Central memory CD8-positive, alpha-beta T cell (primary cell): ENCODE measurements at regions not wholly inside any gene's neighbourhood (a gene's known extent, or its start where the extent isn't known, plus 50 kb on each side); places are given as distances from the start of the nearest gene placed in this dataset.

Source experiments
- ATAC-seq: fragments of 150-1000 bp; cut with Tn5 transposase; replicated peaks from 2 replicates; pipeline ENCODE4 v1.10.0; 2022; ENCODE audit warnings: mild to moderate bottlenecking, moderate FRiP score, moderate number of reproducible peaks; ENCODE audit not compliant: poor library complexity, severe bottlenecking; ENCODE audit errors: extremely low read depth
- DNase-seq, 2 donors: peaks; one replicate each; pipeline ENCODE4 v3.0.0; 2021; ENCODE audit warnings: low spot score in 2 of 2
- H3K27ac Mint-ChIP-seq: one replicate; pipeline ENCODE4 v1.8.0; 2022; ENCODE audit warnings: low read depth, mild to moderate bottlenecking, moderate library complexity, mixed read lengths
- H3K27me3 Mint-ChIP-seq: one replicate; pipeline ENCODE4 v1.8.0; 2022; ENCODE audit warnings: mixed read lengths
- H3K36me3 Mint-ChIP-seq: one replicate; pipeline ENCODE4 v1.8.0; 2022; ENCODE audit warnings: mild to moderate bottlenecking, moderate library complexity, mixed read lengths; ENCODE audit not compliant: insufficient read depth
- H3K4me1 Mint-ChIP-seq: one replicate; pipeline ENCODE4 v1.8.0; 2022; ENCODE audit warnings: mixed read lengths
- H3K4me3 Mint-ChIP-seq: one replicate; pipeline ENCODE4 v1.8.0; 2022; ENCODE audit warnings: mild to moderate bottlenecking, moderate library complexity, mixed read lengths
- H3K9me3 Mint-ChIP-seq: one replicate; pipeline ENCODE4 v1.8.0; 2022; ENCODE audit warnings: mixed read lengths

- Mint-ChIP-seq H3K27ac (no peak overlapping the region), H3K4me3 (no peak overlapping the region), H3K4me1 (no peaks in the 10 kb centered on the region), H3K27me3 (no peaks in the 10 kb centered on the region), H3K36me3 (no peaks in the 10 kb centered on the region), H3K9me3 (no peaks in the 10 kb centered on the region)
- no peak for ATAC-seq
- no peak for DNase-seq
Observed at GRCh38 chrX:69279234-69279633, 114.0 kb upstream of the PJA1 start.

DNA sequence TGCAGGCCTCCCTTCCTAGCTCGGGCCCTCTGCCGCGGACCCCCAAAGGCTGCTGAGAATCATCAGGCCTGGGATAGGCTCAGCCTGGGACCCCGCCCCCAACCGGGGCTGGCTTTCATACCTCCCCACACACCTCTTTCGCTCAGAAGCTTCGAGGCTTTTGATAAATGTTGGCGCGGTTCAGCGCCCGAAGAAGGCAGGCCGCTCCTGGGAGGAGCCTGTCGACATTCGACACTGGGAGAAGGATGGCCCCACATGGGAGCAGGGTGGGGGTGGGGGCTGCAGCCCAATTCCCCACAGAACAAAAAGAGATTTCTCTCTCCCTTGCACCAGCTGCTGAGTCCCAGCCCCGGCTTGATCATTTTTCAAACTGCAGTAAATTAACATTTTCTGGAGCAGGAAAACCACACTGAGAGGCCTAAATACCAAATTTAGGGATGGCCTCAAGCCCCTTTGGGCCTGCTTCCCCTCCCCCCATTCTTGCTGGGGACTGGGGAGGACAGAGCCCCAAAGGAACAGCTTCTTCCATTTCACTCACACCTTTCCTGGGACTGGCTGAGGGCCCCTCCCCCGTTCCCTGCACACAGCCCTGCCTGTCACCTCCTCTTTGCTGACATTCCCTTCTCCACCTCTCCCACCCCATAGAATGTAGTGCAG, 112.9 kb upstream of the PJA1 start:
- no peak overlapping the region for H3K4me3 Mint-ChIP-seq
- H3K36me3 Mint-ChIP-seq = no peaks in the 10 kb centered on the region
- no peaks in the 10 kb centered on the region for H3K4me1 Mint-ChIP-seq
- DNase-seq (no peak), ATAC-seq (no peak)
- peaks cover 9% of the 10 kb centered on the region for H3K27me3 Mint-ChIP-seq
- no peak overlapping the region for H3K27ac Mint-ChIP-seq
- H3K9me3 Mint-ChIP-seq = no peaks in the 10 kb centered on the region

GRCh38 chrX:69277369-69277990, 112.2 kb upstream of the PJA1 start:
- ATAC-seq (no peak), DNase-seq (no peak)
- no peaks in the 10 kb centered on the region for H3K9me3 Mint-ChIP-seq
- peaks cover 9% of the 10 kb centered on the region for H3K27me3 Mint-ChIP-seq
- no peaks in the 10 kb centered on the region for H3K4me1 Mint-ChIP-seq
- H3K27ac Mint-ChIP-seq = no peak overlapping the region
- no peak overlapping the region for H3K4me3 Mint-ChIP-seq
- no peaks in the 10 kb centered on the region for H3K36me3 Mint-ChIP-seq

GRCh38 chrX:69268611-69269010, 103.4 kb upstream of the PJA1 start:
- DNase-seq = no peak
- H3K4me1 Mint-ChIP-seq = no peaks in the 10 kb centered on the region
- no peaks in the 10 kb centered on the region for H3K9me3 Mint-ChIP-seq
- no peak overlapping the region for H3K27ac Mint-ChIP-seq
- no peaks in the 10 kb centered on the region for H3K36me3 Mint-ChIP-seq
- no peak overlapping the region for H3K4me3 Mint-ChIP-seq
- peaks cover 4% of the 10 kb centered on the region for H3K27me3 Mint-ChIP-seq
- no peak for ATAC-seq

GRCh38 chrX:69264158-69264581, 98.9 kb upstream of the PJA1 start:
- no peaks in the 10 kb centered on the region for H3K9me3 Mint-ChIP-seq
- no peak overlapping the region for H3K27ac Mint-ChIP-seq
- H3K27me3 Mint-ChIP-seq = peaks cover 15% of the 10 kb centered on the region
- no peaks in the 10 kb centered on the region for H3K4me1 Mint-ChIP-seq
- no peak overlapping the region for H3K4me3 Mint-ChIP-seq
- ATAC-seq = no peak
- no peak for DNase-seq
- H3K36me3 Mint-ChIP-seq = no peaks in the 10 kb centered on the region

- Mint-ChIP-seq H3K27me3 (peaks cover 15% of the 10 kb centered on the region), H3K9me3 (no peaks in the 10 kb centered on the region), H3K27ac (no peak overlapping the region), H3K4me3 (no peak overlapping the region), H3K4me1 (no peaks in the 10 kb centered on the region), H3K36me3 (no peaks in the 10 kb centered on the region)
- DNase-seq = no peak
- ATAC-seq = no peak
Observed at GRCh38 chrX:69263251-69263820, 98.1 kb upstream of the PJA1 start.

- Mint-ChIP-seq H3K27ac (no peak overlapping the region), H3K4me3 (no peak overlapping the region), H3K9me3 (no peaks in the 10 kb centered on the region), H3K27me3 (peaks cover 15% of the 10 kb centered on the region), H3K36me3 (no peaks in the 10 kb centered on the region), H3K4me1 (no peaks in the 10 kb centered on the region)
- ATAC-seq (no peak), DNase-seq (no peak)
Observed at GRCh38 chrX:69262036-69262936, 97.0 kb upstream of the PJA1 start.

DNA sequence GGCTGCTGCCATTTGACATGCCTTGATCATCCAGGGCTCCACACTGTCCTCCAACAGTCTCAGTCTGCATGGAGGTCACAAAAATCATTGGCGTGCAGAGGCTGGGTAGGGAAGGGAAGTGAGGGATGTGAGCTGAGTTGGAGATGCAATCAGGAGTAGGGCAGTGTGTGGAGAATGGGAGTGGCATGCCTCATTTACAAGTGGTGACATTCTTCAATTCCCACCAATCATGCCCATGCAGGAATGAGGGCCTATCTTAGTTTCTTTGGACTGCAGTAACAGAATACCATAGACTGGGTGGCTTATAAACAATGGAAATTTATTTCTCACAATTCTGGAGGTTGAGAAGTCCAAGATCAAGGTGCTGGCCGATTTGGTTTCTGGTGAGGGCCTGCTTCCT, 94.9 kb upstream of the PJA1 start:
- H3K9me3 Mint-ChIP-seq = no peaks in the 10 kb centered on the region
- H3K4me3 Mint-ChIP-seq = no peak overlapping the region
- no peaks in the 10 kb centered on the region for H3K36me3 Mint-ChIP-seq
- no peak for DNase-seq
- H3K27ac Mint-ChIP-seq = no peak overlapping the region
- H3K27me3 Mint-ChIP-seq = peaks cover 15% of the 10 kb centered on the region
- no peaks in the 10 kb centered on the region for H3K4me1 Mint-ChIP-seq
- ATAC-seq = no peak

DNA sequence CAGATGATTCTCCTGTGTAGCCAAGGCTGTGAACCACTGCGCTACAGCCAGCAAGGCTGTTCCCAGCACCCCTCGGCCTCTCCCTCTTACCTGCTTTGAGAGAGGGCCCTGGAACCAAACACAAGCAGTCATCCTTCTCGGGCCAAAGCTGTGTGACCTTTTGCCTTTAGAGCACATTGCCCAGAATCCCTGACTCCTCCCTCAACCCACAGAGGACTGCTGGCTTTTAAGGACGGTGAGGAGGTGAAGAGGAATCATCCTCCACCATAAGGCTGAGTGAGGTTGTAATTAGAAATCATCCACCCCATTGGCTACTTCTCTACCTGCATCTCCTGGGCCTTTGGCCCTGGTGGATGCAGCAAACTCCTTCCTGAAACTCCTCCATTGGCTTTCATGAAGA, 93.6 kb upstream of the PJA1 start:
- no peaks in the 10 kb centered on the region for H3K36me3 Mint-ChIP-seq
- H3K27ac Mint-ChIP-seq = no peak overlapping the region
- no peaks in the 10 kb centered on the region for H3K9me3 Mint-ChIP-seq
- no peaks in the 10 kb centered on the region for H3K4me1 Mint-ChIP-seq
- no peak for DNase-seq
- peaks cover 15% of the 10 kb centered on the region for H3K27me3 Mint-ChIP-seq
- no peak overlapping the region for H3K4me3 Mint-ChIP-seq
- no peak for ATAC-seq

DNA sequence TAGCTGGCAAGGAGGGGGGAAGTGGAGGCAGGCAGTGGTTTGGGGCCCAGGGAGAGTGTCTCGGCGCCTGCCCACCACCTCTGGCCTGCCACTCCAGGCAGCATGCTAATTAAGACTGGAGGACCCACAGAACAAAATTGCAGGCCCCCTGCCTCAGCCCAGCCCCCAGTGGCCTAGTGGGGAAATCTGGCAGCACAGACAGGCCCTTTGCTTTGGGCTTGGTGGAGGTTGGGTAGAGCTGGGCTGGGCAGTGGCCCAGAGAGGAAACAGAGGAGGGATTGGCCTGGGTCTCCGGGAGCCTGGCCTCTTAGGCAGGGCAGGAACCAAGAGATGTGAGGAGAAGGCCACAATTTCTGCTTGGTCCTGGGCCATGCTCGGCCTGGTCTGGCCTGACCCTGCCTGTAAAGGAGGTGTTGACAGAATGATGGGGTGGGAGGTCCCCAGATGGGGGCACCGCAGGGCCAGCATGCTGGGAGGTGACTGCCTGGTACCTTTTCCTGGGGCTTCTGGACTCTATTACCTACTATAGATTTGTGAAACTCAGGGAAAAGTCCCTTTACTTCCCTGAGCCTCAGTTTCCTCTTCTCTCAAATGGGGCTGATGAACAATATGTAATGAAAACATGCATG, 92.4 kb upstream of the PJA1 start:
- Mint-ChIP-seq H3K4me3 (no peak overlapping the region), H3K4me1 (no peaks in the 10 kb centered on the region), H3K27me3 (peaks cover 4% of the 10 kb centered on the region), H3K27ac (no peak overlapping the region), H3K9me3 (no peaks in the 10 kb centered on the region), H3K36me3 (no peaks in the 10 kb centered on the region)
- ATAC-seq (no peak), DNase-seq (no peak)

- Mint-ChIP-seq H3K4me1 (no peaks in the 10 kb centered on the region), H3K36me3 (no peaks in the 10 kb centered on the region), H3K4me3 (no peak overlapping the region), H3K27me3 (no peaks in the 10 kb centered on the region), H3K27ac (no peak overlapping the region), H3K9me3 (no peaks in the 10 kb centered on the region)
- no peak for DNase-seq
- no peak for ATAC-seq
Observed at GRCh38 chrX:69256291-69256565, 91.0 kb upstream of the PJA1 start.

DNA sequence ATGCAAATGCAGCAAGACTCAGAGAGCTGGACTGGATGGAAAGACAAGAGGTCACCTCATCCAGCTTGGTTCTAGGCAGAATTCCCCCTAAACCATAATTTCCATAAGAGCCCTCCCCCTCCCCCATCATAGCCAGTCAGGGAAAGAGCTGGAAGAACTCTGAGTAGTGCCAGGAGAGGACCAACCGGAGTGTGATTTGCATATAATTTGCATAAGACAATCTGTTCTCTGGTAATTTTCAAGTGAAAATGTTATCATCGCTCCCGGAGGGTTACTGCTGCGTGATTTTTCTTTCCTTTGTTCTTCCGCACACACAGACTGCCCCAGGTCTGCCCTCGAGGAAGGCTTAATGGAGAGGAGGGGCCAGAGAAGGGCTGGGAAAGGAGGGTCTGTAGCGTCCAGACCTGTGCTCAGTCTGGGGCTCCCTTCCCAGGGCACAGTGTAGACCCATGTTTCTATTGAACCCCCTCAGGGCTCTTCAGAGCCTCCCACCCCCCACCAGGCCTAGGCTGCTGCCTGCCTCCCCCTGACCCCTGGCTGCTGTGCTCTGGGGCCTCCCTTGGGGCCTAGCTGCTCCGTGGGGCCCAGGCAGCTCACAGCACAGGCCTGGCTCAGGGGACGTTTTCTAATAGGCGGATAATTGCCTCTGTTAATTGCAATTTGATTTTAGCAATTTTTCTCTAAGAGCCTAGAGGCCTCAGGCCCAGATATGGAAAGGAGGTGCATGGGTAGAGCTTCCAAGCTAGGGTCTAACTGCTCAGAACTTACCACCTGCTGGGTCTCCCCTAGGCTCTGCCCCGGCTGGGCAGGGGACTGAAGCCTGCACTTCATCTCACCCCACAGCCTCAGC, 90.4 kb upstream of the PJA1 start:
- Mint-ChIP-seq H3K27ac (no peak overlapping the region), H3K36me3 (no peaks in the 10 kb centered on the region), H3K4me1 (no peaks in the 10 kb centered on the region), H3K9me3 (no peaks in the 10 kb centered on the region), H3K27me3 (no peaks in the 10 kb centered on the region), H3K4me3 (no peak overlapping the region)
- no peak for ATAC-seq
- DNase-seq = no peak
